ENCODE measurements at regions not wholly inside any gene's neighbourhood (a gene's known extent, or its start where the extent isn't known, plus 50 kb on each side); places are given as distances from the start of the nearest gene placed in this dataset.

DNA sequence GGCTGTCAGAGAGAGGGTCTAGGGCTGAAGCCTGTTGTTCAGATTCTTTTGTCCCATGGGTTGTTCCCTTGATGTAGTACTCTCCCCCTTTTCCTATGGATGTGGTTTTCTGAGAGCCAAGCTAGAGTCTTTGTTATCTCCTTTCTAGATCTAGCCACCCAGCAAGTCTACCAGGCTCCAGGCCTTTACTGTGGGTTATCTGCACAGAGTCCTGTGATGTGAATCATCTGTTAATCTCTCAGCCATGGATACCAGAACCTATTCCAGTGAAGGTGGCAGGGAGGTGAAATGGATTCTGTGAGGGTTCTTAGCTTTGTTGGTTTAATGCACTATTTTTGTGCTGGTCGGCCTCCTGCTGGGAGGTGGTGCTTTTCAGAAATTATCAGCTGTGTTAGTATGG, 109.5 kb downstream of the PRR32 start:
- no peak overlapping the region for H2AK9ac ChIP-seq (replicated peaks; ENCODE audit: low read depth, low read length, poor library complexity)
- CTCF ChIA-PET: no interaction called here
- H3K36me3 ChIP-seq (ENCODE audit: control insufficient read depth, insufficient read depth, low read length): no peaks in the 10 kb centered on the region
- no peak overlapping the region for H3K9ac ChIP-seq (ENCODE audit: low read depth, low read length)
- H2AFZ ChIP-seq (replicated peaks; ENCODE audit: low read length, poor library complexity): no peak overlapping the region
- no peak overlapping the region for H4K5ac ChIP-seq (ENCODE audit: low read depth, low read length)
- no peak overlapping the region for H2BK20ac ChIP-seq (ENCODE audit: low read depth, low read length)
- intact Hi-C loops (cut with micrococcal nuclease): no loop called here
- ATAC-seq (ENCODE audit: low read depth) (no peak), DNase-seq (no peak)
- POLR2A ChIA-PET (ENCODE audit: unreplicated experiment): no interaction called here
- in situ Hi-C loops (cut with MboI; ENCODE audit: low sequenced_read_pairs): no loop called here
- no peaks in the 10 kb centered on the region for H3K79me1 ChIP-seq (ENCODE audit: low read depth in 1 of 2, low read length in 2 of 2)
- no peak overlapping the region for H2BK15ac ChIP-seq (ENCODE audit: low read depth, low read length)
- H3K4me1 ChIP-seq (ENCODE audit: control insufficient read depth, insufficient read depth, low read length): no peaks in the 10 kb centered on the region
- H3K56ac ChIP-seq (ENCODE audit: extremely low read depth, insufficient read depth, low read length): no peak overlapping the region
- no peak overlapping the region for H2BK120ac ChIP-seq (ENCODE audit: low read depth, low read length)
- no peaks in the 10 kb centered on the region for H4K20me1 ChIP-seq (ENCODE audit: insufficient read depth, low read length)
- no peaks in the 10 kb centered on the region for H3K9me1 ChIP-seq (ENCODE audit: insufficient read depth, low read length)
- H4K91ac ChIP-seq (ENCODE audit: insufficient read depth, low read depth, low read length): no peak overlapping the region
- no peak overlapping the region for H2AK5ac ChIP-seq (ENCODE audit: low read depth, low read length)
- no peak overlapping the region for H3K4ac ChIP-seq (ENCODE audit: low read depth, low read length)
- WGBS, 2 experiments (ENCODE audit: extremely low coverage in 2 of 2, insufficient read length in 1 of 2): no CpG with 5 or more reads among the region's 1 CpG
- no TSS peak for BruUV-seq (replicated peaks)
- dilution Hi-C loops (cut with HindIII; ENCODE audit: low sequenced_read_pairs, unreplicated experiment): no loop called here
- no peak overlapping the region for H3K4me3 ChIP-seq (ENCODE audit: insufficient read depth, low read depth, low read length)
- H3K4me2 ChIP-seq (ENCODE audit: low read depth, low read length): no peak overlapping the region
- no peaks in the 10 kb centered on the region; the same call in 1 of the 2 replicates for H3K9me3 ChIP-seq (ENCODE audit: control insufficient read depth, insufficient read depth, low read length)
- H3K27ac ChIP-seq (ENCODE audit: insufficient read depth, low read length): no peak overlapping the region
- H3K18ac ChIP-seq (ENCODE audit: low read depth, low read length): no peak overlapping the region
- no peak overlapping the region for H3K23ac ChIP-seq (ENCODE audit: low read depth, low read length)
- H4K8ac ChIP-seq (ENCODE audit: low read depth in 2 of 2, low read length in 2 of 2): no peak overlapping the region
- H3K27me3 ChIP-seq (ENCODE audit: control insufficient read depth, insufficient read depth, low read length): no peaks in the 10 kb centered on the region
- TF ChIP-seq BHLHE40 (IDR thresholded peaks at IDR 0.05; ENCODE audit: low read depth, low read length): no peak
- TF ChIP-seq, protein P1, sequence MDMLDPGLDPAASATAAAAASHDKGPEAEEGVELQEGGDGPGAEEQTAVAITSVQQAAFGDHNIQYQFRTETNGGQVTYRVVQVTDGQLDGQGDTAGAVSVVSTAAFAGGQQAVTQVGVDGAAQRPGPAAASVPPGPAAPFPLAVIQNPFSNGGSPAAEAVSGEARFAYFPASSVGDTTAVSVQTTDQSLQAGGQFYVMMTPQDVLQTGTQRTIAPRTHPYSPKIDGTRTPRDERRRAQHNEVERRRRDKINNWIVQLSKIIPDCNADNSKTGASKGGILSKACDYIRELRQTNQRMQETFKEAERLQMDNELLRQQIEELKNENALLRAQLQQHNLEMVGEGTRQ (IDR thresholded peaks at IDR 0.05; ENCODE audit: low read depth, low read length): no peak
- TF ChIP-seq RCOR1 (IDR thresholded peaks at IDR 0.05; ENCODE audit: insufficient replicate concordance, low read length): no peak
- TF ChIP-seq MAZ (IDR thresholded peaks at IDR 0.05; ENCODE audit: borderline replicate concordance, low read depth, low read length): no peak
- H2BK5ac ChIP-seq (ENCODE audit: low read depth, low read length, poor library complexity, severe bottlenecking): no peak overlapping the region
- H3K14ac ChIP-seq (replicated peaks; ENCODE audit: low read depth, low read length): no peak overlapping the region
